Fibroblast of villous mesenchyme (primary cell): ENCODE measurements at regions not wholly inside any gene's neighbourhood (a gene's known extent, or its start where the extent isn't known, plus 50 kb on each side); places are given as distances from the start of the nearest gene placed in this dataset.
"Not testable (repeated sequence)": the region's sequence is repeated elsewhere in the genome, so short reads cannot be mapped to it uniquely, and the experiment has no call there.

Experiments
- DNase-seq: peaks from one replicate; pipeline ENCODE4 v3.0.0-alpha.2; 2010; ENCODE audit warnings: low read depth
- H3K4me3 ChIP-seq: 2 replicates; pipeline ENCODE4 v1.5.1; 2011; ENCODE audit warnings: low read depth, mild to moderate bottlenecking, low read length
- CTCF ChIP-seq: IDR thresholded peaks from 2 replicates; pipeline ENCODE4 v1.5.1; 2012; ENCODE audit warnings: low read depth, mild to moderate bottlenecking, low read length; ENCODE audit not compliant: insufficient read depth

GRCh38 chr2:47629501-47630460 is 59.0 kb upstream of the KCNK12 start:
- no peak for TF ChIP-seq CTCF
- H3K4me3 ChIP-seq = no peak overlapping the region
- no peak for DNase-seq

- DNase-seq = no peak
- H3K4me3 ChIP-seq = no peak overlapping the region
- TF ChIP-seq CTCF = no peak
Observed at GRCh38 chr2:47628904-47629303, 58.1 kb upstream of the KCNK12 start.

- TF ChIP-seq CTCF = no peak
- no peak overlapping the region for H3K4me3 ChIP-seq
- no peak for DNase-seq
Observed at GRCh38 chr2:47626664-47627063, 55.9 kb upstream of the KCNK12 start.

- not testable (repeated sequence) for DNase-seq
Observed at GRCh38 chr2:47623140-47623539, 52.4 kb upstream of the KCNK12 start.

GRCh38 chr2:47620770-47621437 is 50.1 kb upstream of the KCNK12 start:
- H3K4me3 ChIP-seq = no peak overlapping the region
- DNase-seq = no peak
- TF ChIP-seq CTCF = no peak

More at GRCh38 chr2:47623140-47623539, 52.4 kb upstream of the KCNK12 start:
- not testable (repeated sequence) for H3K4me3 ChIP-seq
